Kidney epithelial cell (primary cell): ENCODE measurements at regions not wholly inside any gene's neighbourhood (a gene's known extent, or its start where the extent isn't known, plus 50 kb on each side); places are given as distances from the start of the nearest gene placed in this dataset.

ENCODE experiments used
- DNase-seq: peaks from one replicate; pipeline ENCODE4 v3.0.0-alpha.2; 2010; ENCODE audit warnings: low read depth
- H3K27me3 ChIP-seq: 2 replicates; pipeline ENCODE4 v1.6.0; 2011; ENCODE audit warnings: low read length; ENCODE audit not compliant: control insufficient read depth, insufficient read depth
- H3K36me3 ChIP-seq: 2 replicates; pipeline ENCODE4 v1.5.1; 2011; ENCODE audit warnings: low read length; ENCODE audit not compliant: control insufficient read depth, insufficient read depth
- H3K4me3 ChIP-seq: 2 replicates; pipeline ENCODE4 v1.5.1; 2011; ENCODE audit warnings: low read depth, mild to moderate bottlenecking, control low read depth, low read length
- CTCF ChIP-seq: IDR thresholded peaks from 2 replicates; pipeline ENCODE4 v1.5.1; 2011; ENCODE audit warnings: mild to moderate bottlenecking, moderate library complexity, low read length, control low read depth, inconsistent platforms; ENCODE audit not compliant: insufficient read depth, poor library complexity, severe bottlenecking

- no peak for DNase-seq
- TF ChIP-seq CTCF, result no peak
- Histone ChIP-seq H3K36me3 (no peaks in the 10 kb centered on the region), H3K4me3 (no peak overlapping the region), H3K27me3 (no peaks in the 10 kb centered on the region)
Measured at GRCh38 chr9:107175816-107176435, 107.2 kb upstream of the RAD23B start.

- H3K27me3 ChIP-seq, result no peaks in the 10 kb centered on the region
- H3K36me3 ChIP-seq, result no peaks in the 10 kb centered on the region
- no peak for DNase-seq
- H3K4me3 ChIP-seq, result no peak overlapping the region
- TF ChIP-seq CTCF, result no peak
Measured at GRCh38 chr9:107176436-107177151, 106.5 kb upstream of the RAD23B start.

- no peak for TF ChIP-seq CTCF
- H3K36me3 ChIP-seq, result no peaks in the 10 kb centered on the region
- H3K27me3 ChIP-seq, result no peaks in the 10 kb centered on the region
- DNase-seq, result no peak
- H3K4me3 ChIP-seq, result no peak overlapping the region
Measured at GRCh38 chr9:107177243-107177839, 105.7 kb upstream of the RAD23B start.

- no peak overlapping the region for H3K4me3 ChIP-seq
- no peak for TF ChIP-seq CTCF
- no peaks in the 10 kb centered on the region for H3K36me3 ChIP-seq
- no peak for DNase-seq
- H3K27me3 ChIP-seq, result no peaks in the 10 kb centered on the region
Measured at GRCh38 chr9:107177857-107178256, 105.2 kb upstream of the RAD23B start.

- no peak for DNase-seq
- no peak overlapping the region for H3K4me3 ChIP-seq
- no peaks in the 10 kb centered on the region for H3K36me3 ChIP-seq
- TF ChIP-seq CTCF, result no peak
- no peaks in the 10 kb centered on the region for H3K27me3 ChIP-seq
Measured at GRCh38 chr9:107178293-107178692, 104.8 kb upstream of the RAD23B start.
